ENCODE measurements at regions not wholly inside any gene's neighbourhood (a gene's known extent, or its start where the extent isn't known, plus 50 kb on each side); places are given as distances from the start of the nearest gene placed in this dataset.

GRCh38 chr4:162221148-162221547 is 57.3 kb upstream of the FSTL5 start:
- DNase-seq (ENCODE audit: low read depth): no peak
- no peak overlapping the region for H3K4me3 ChIP-seq (ENCODE audit: low read length)
- TF ChIP-seq CTCF (IDR thresholded peaks at IDR 0.05; ENCODE audit: insufficient read depth, low read depth, low read length, missing control alignments): no peak
